Mesothelial cell of epicardium (in vitro differentiated cells): ENCODE measurements at regions not wholly inside any gene's neighbourhood (a gene's known extent, or its start where the extent isn't known, plus 50 kb on each side); places are given as distances from the start of the nearest gene placed in this dataset.

Experiments
- DNase-seq, 2 experiments: peaks; one replicate each; pipeline ENCODE4 v3.0.0; 2021; ENCODE audit warnings: low spot score in 2 of 2; ENCODE audit not compliant: unreplicated experiment in 2 of 2
- H3K27ac Mint-ChIP-seq: 2 replicates; pipeline ENCODE4 v1.8.0; 2021; ENCODE audit warnings: mixed read lengths
- H3K27me3 Mint-ChIP-seq: 2 replicates; pipeline ENCODE4 v1.8.0; 2021; ENCODE audit warnings: low read depth, mixed read lengths
- H3K36me3 Mint-ChIP-seq: 2 replicates; pipeline ENCODE4 v1.8.0; 2021; ENCODE audit warnings: mixed read lengths
- H3K4me1 Mint-ChIP-seq: 2 replicates; pipeline ENCODE4 v1.8.0; 2021; ENCODE audit warnings: mixed read lengths
- H3K4me3 Mint-ChIP-seq: 2 replicates; pipeline ENCODE4 v1.8.0; 2021; ENCODE audit warnings: mild to moderate bottlenecking, moderate library complexity, mixed read lengths
- H3K9me3 Mint-ChIP-seq: 2 replicates; pipeline ENCODE4 v1.8.0; 2021; ENCODE audit warnings: mixed read lengths
- TF ChIP-seq, protein P1 (sequence below): fragments of 200-600 bp; sonication (generic); IDR thresholded peaks from one replicate; pipeline ENCODE4 v1.5.0; 2021; ENCODE audit warnings: antibody characterized with exemption; ENCODE audit not compliant: unreplicated experiment

DNA sequence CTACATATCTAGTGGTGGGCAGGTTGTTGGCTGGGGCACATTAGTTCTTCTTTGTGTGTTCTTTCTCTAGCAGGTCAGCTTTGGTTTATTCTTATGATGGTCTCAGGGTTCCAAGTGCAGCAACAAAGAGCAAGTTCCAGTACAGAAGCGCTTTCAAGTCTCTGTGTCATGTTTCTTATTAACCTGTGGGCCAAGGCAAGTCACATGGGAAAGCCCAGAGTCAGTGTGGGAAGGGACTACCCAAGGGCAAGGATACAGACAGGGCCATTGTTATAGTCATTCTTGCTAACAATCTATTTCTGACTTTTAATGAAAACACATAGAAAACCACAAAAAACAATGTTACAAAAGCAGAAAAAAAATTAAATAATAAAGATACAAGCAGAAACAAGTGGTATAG is 754.6 kb downstream of the TBC1D22A start:
- H3K9me3 Mint-ChIP-seq: peaks cover 55% of the 10 kb centered on the region
- no peak for DNase-seq
- no peaks in the 10 kb centered on the region for H3K27me3 Mint-ChIP-seq
- H3K27ac Mint-ChIP-seq: no peak overlapping the region
- no peaks in the 10 kb centered on the region for H3K4me1 Mint-ChIP-seq
- TF ChIP-seq, protein P1, sequence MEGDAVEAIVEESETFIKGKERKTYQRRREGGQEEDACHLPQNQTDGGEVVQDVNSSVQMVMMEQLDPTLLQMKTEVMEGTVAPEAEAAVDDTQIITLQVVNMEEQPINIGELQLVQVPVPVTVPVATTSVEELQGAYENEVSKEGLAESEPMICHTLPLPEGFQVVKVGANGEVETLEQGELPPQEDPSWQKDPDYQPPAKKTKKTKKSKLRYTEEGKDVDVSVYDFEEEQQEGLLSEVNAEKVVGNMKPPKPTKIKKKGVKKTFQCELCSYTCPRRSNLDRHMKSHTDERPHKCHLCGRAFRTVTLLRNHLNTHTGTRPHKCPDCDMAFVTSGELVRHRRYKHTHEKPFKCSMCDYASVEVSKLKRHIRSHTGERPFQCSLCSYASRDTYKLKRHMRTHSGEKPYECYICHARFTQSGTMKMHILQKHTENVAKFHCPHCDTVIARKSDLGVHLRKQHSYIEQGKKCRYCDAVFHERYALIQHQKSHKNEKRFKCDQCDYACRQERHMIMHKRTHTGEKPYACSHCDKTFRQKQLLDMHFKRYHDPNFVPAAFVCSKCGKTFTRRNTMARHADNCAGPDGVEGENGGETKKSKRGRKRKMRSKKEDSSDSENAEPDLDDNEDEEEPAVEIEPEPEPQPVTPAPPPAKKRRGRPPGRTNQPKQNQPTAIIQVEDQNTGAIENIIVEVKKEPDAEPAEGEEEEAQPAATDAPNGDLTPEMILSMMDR: no peak
- H3K4me3 Mint-ChIP-seq: no peak overlapping the region
- no peaks in the 10 kb centered on the region for H3K36me3 Mint-ChIP-seq

DNA sequence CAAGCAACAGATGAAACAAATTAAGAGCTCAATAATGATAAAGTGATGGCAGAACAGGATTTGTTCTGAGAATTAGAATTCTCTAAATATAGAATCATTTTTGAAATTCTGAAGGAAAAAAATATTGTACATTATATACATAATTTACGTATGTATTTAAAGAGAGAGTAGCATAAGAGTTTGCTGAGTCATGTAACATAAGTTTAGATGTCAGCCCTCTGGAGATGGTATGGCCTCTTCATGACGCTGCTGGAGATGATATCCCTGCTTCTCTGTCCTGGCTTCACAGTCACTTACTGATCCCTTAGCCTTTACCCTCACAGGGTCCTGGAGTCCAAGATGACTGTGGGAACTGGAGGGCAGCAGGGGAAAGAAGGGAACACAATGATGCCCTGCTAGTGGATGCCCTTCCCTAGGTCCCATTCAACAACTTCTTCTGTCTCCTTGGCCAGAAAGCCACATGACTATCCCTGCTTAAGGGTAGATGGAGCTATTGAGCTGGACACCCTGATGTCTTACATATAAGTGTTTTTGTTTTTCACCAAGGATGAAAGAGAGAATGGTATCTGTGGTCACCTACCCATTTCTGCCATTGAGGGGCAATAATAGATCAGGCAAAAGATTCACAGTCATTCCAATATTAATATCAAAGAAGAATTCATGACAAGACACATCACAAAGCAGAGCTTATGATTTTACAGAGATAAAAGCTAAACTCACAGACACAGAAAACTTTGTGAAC is 753.1 kb downstream of the TBC1D22A start:
- H3K27ac Mint-ChIP-seq: no peak overlapping the region
- H3K27me3 Mint-ChIP-seq: no peaks in the 10 kb centered on the region
- TF ChIP-seq, protein P1: no peak
- H3K9me3 Mint-ChIP-seq: peaks cover 51% of the 10 kb centered on the region
- no peak overlapping the region for H3K4me3 Mint-ChIP-seq
- DNase-seq: no peak
- peaks cover 3% of the 10 kb centered on the region for H3K36me3 Mint-ChIP-seq
- H3K4me1 Mint-ChIP-seq: no peaks in the 10 kb centered on the region

DNA sequence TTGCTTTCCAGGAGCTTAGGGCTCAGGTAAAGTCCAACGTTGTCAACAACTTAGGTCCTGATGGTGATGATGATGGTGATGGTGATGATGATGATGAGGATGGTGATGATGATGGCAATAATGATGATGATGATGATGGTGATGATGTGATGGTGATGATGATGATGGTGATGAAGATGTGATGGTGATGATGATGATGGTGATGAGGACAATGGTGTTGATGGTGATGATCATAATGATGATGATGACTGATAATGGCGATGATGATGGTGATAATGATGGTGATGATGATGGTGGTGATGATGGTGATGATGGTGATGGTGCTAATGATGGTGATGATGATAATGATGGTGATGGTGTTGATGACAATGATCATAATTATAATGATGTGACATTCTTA is 750.2 kb downstream of the TBC1D22A start:
- H3K4me3 Mint-ChIP-seq: no peak overlapping the region
- no peak overlapping the region for H3K27ac Mint-ChIP-seq
- DNase-seq: no peak
- TF ChIP-seq, protein P1: no peak
- no peaks in the 10 kb centered on the region for H3K4me1 Mint-ChIP-seq
- peaks cover 3% of the 10 kb centered on the region for H3K36me3 Mint-ChIP-seq
- no peaks in the 10 kb centered on the region for H3K27me3 Mint-ChIP-seq
- peaks cover 39% of the 10 kb centered on the region for H3K9me3 Mint-ChIP-seq

DNA sequence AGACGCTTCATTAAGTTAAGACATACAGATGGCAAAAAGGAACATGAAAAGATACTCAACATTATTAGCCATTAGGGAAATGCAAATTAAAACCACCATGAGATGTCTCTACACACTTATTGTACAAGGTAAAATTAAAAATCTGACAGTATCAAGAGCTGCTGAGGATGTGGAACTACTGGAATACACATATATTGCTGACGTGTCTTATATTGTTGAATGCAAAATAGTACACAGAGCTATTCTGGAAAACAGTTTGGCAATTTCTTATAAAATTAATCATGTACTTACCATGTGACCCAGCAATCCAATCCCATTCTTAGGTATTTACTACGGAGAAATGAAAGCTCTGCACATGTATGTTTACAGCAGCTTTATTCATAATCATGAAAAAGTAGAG is 742.5 kb downstream of the TBC1D22A start:
- Mint-ChIP-seq H3K4me1 (no peaks in the 10 kb centered on the region), H3K27ac (no peak overlapping the region), H3K36me3 (no peaks in the 10 kb centered on the region), H3K9me3 (peaks cover 74% of the 10 kb centered on the region), H3K27me3 (no peaks in the 10 kb centered on the region), H3K4me3 (no peak overlapping the region)
- DNase-seq: no peak
- TF ChIP-seq, protein P1: no peak

DNA sequence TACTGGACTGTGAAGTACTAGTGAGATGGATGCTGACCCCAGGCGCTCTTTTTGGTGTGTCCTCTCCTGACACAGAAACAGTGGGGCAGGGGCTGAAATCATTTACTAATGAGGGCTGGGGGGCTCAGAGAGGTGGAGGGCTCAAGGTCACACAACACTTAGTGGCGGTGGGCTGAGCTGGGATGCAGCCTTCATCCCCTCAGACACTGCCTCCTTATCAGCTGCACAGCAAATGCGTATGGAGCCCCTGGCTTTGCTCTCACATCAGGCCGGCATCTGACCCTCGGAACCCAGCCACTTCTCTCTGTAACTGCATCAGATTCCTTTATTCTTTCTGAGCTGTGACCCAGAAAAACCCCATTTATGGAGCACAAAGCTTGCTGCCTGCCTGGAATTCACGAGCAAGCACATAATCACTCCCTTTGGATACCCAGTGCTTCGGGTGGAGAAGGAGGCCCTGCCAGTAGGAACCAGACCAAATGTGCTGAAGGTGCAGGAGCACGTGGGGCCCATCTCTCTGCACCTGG is 736.6 kb downstream of the TBC1D22A start:
- peaks cover 71% of the 10 kb centered on the region for H3K9me3 Mint-ChIP-seq
- no peaks in the 10 kb centered on the region for H3K27me3 Mint-ChIP-seq
- H3K4me3 Mint-ChIP-seq: no peak overlapping the region
- no peak overlapping the region for H3K27ac Mint-ChIP-seq
- no peaks in the 10 kb centered on the region for H3K4me1 Mint-ChIP-seq
- H3K36me3 Mint-ChIP-seq: no peaks in the 10 kb centered on the region
- DNase-seq: no peak
- TF ChIP-seq, protein P1: no peak
